Smooth muscle cell (in vitro differentiated cells): ENCODE measurements at regions not wholly inside any gene's neighbourhood (a gene's known extent, or its start where the extent isn't known, plus 50 kb on each side); places are given as distances from the start of the nearest gene placed in this dataset.

Experiments used
- DNase-seq: peaks from one replicate; lab custom pipeline; 2025; ENCODE audit not compliant: unreplicated experiment; lab: John Stamatoyannopoulos, UW
- H2AFZ ChIP-seq: fragments of 200-600 bp; sonication (generic); 2 replicates; pipeline ENCODE4 v1.6.0; 2016; ENCODE audit warnings: antibody characterized with exemption, low read depth, mild to moderate bottlenecking
- H3F3A ChIP-seq: fragments of 200-600 bp; sonication (generic); 2 replicates; pipeline ENCODE4 v1.6.0; 2017; ENCODE audit warnings: antibody characterized with exemption, low read depth
- H3K27ac ChIP-seq: fragments of 200-600 bp; sonication (generic); 2 replicates; pipeline ENCODE4 v1.5.1; 2016; ENCODE audit warnings: low read depth, mild to moderate bottlenecking
- H3K27me3 ChIP-seq: fragments of 200-600 bp; sonication (generic); 2 replicates; pipeline ENCODE4 v1.6.1; 2016; ENCODE audit warnings: low read depth, mild to moderate bottlenecking
- H3K36me3 ChIP-seq: fragments of 200-600 bp; sonication (generic); 2 replicates; pipeline ENCODE4 v1.5.1; 2016; ENCODE audit warnings: low read depth
- H3K4me1 ChIP-seq: fragments of 200-600 bp; sonication (generic); 2 replicates; pipeline ENCODE4 v1.5.1; 2016; ENCODE audit warnings: low read depth
- H3K4me2 ChIP-seq: fragments of 200-600 bp; sonication (generic); 2 replicates; pipeline ENCODE4 v1.6.0; 2016; ENCODE audit warnings: mild to moderate bottlenecking
- H3K4me3 ChIP-seq: fragments of 200-600 bp; sonication (generic); 2 replicates; pipeline ENCODE4 v1.5.1; 2016; ENCODE audit warnings: mild to moderate bottlenecking
- H3K79me2 ChIP-seq: fragments of 200-600 bp; sonication (generic); 2 replicates; pipeline ENCODE4 v1.6.0; 2016; ENCODE audit warnings: low read depth, mild to moderate bottlenecking
- H3K9ac ChIP-seq: fragments of 200-600 bp; sonication (generic); 2 replicates; pipeline ENCODE4 v1.6.0; 2016; ENCODE audit warnings: low read depth
- H3K9me3 ChIP-seq: fragments of 200-600 bp; sonication (generic); replicated peaks from 2 replicates; pipeline ENCODE4 v1.5.1; 2016; ENCODE audit warnings: low read depth
- H4K20me1 ChIP-seq: fragments of 200-600 bp; sonication (generic); 2 replicates; pipeline ENCODE4 v1.6.0; 2016; ENCODE audit warnings: low read depth
- CTCF ChIP-seq: fragments of 200-600 bp; sonication (generic); IDR thresholded peaks from 2 replicates; pipeline ENCODE4 v1.5.1; 2017; ENCODE audit warnings: borderline replicate concordance, mild to moderate bottlenecking, antibody characterized with exemption; ENCODE audit not compliant: insufficient read depth, poor library complexity, severe bottlenecking
- WGBS: methylation state at CpG from one replicate; pipeline ENCODE4 v1.1.7; 2016; ENCODE audit warnings: low lambda C conversion rate; 5-methylcytosine and 5-hydroxymethylcytosine counted together

- H3K36me3 ChIP-seq, result no peaks in the 10 kb centered on the region
- no peaks in the 10 kb centered on the region for H3K27me3 ChIP-seq
- no peaks in the 10 kb centered on the region for H4K20me1 ChIP-seq
- no peak overlapping the region for H3K9ac ChIP-seq
- no peak for TF ChIP-seq CTCF
- H3K9me3 ChIP-seq, result no peaks in the 10 kb centered on the region
- no peaks in the 10 kb centered on the region for H3F3A ChIP-seq
- no peak overlapping the region for H3K4me3 ChIP-seq
- no peak overlapping the region for H3K4me2 ChIP-seq
- H3K4me1 ChIP-seq, result peaks cover 8% of the 10 kb centered on the region
- H3K27ac ChIP-seq, result no peak overlapping the region
- H2AFZ ChIP-seq, result no peak overlapping the region
- no peaks in the 10 kb centered on the region for H3K79me2 ChIP-seq
- no peak for DNase-seq
Observed at GRCh38 chr5:156149213-156149612, 177.8 kb upstream of the SGCD start.

- WGBS, result 61% methylated on average over 3 of the region's 3 CpGs
- H4K20me1 ChIP-seq, result no peaks in the 10 kb centered on the region
- H3K9ac ChIP-seq, result no peak overlapping the region
- no peak for DNase-seq
- H3K79me2 ChIP-seq, result no peaks in the 10 kb centered on the region
- H3F3A ChIP-seq, result no peaks in the 10 kb centered on the region
- no peak overlapping the region for H3K4me2 ChIP-seq
- H3K36me3 ChIP-seq, result no peaks in the 10 kb centered on the region
- no peak overlapping the region for H2AFZ ChIP-seq
- H3K27me3 ChIP-seq, result no peaks in the 10 kb centered on the region
- H3K9me3 ChIP-seq, result no peaks in the 10 kb centered on the region
- no peak overlapping the region for H3K4me3 ChIP-seq
- H3K27ac ChIP-seq, result no peak overlapping the region
- H3K4me1 ChIP-seq, result no peaks in the 10 kb centered on the region
- TF ChIP-seq CTCF, result no peak
Observed at GRCh38 chr5:156153602-156154001, 173.4 kb upstream of the SGCD start.

GRCh38 chr5:156154757-156155156 lies 172.2 kb upstream of the SGCD start:
- 97% methylated on average over 1 of the region's 1 CpG for WGBS
- Histone ChIP-seq H4K20me1 (no peaks in the 10 kb centered on the region), H3K4me3 (no peak overlapping the region), H3K9me3 (no peaks in the 10 kb centered on the region), H3F3A (no peaks in the 10 kb centered on the region), H3K27me3 (no peaks in the 10 kb centered on the region), H3K4me1 (no peaks in the 10 kb centered on the region), H3K27ac (no peak overlapping the region), H3K79me2 (no peaks in the 10 kb centered on the region), H3K36me3 (no peaks in the 10 kb centered on the region), H3K4me2 (no peak overlapping the region), H3K9ac (no peak overlapping the region), H2AFZ (no peak overlapping the region)
- no peak for TF ChIP-seq CTCF
- DNase-seq, result no peak

GRCh38 chr5:156155598-156155997 lies 171.4 kb upstream of the SGCD start:
- TF ChIP-seq CTCF, result no peak
- Histone ChIP-seq H3K9ac (no peak overlapping the region), H3K4me2 (no peak overlapping the region), H3K9me3 (no peaks in the 10 kb centered on the region), H3K79me2 (no peaks in the 10 kb centered on the region), H3F3A (no peaks in the 10 kb centered on the region), H4K20me1 (no peaks in the 10 kb centered on the region), H2AFZ (no peak overlapping the region), H3K4me3 (no peak overlapping the region), H3K36me3 (no peaks in the 10 kb centered on the region), H3K27me3 (no peaks in the 10 kb centered on the region), H3K4me1 (no peaks in the 10 kb centered on the region), H3K27ac (no peak overlapping the region)
- DNase-seq, result no peak
- 78% methylated on average over 4 of the region's 4 CpGs for WGBS
